HG03378 (cell line): ENCODE measurements at regions not wholly inside any gene's neighbourhood (a gene's known extent, or its start where the extent isn't known, plus 50 kb on each side); places are given as distances from the start of the nearest gene placed in this dataset.
"Not testable (repeated sequence)": the region's sequence is repeated elsewhere in the genome, so short reads cannot be mapped to it uniquely, and the experiment has no call there.

Experiments used
- ATAC-seq: cut with Tn5 transposase; IDR thresholded peaks from one replicate; pipeline ENCODE4 v1.9.1; 2021; ENCODE audit warnings: mild to moderate bottlenecking, moderate library complexity; ENCODE audit not compliant: unreplicated experiment

DNA sequence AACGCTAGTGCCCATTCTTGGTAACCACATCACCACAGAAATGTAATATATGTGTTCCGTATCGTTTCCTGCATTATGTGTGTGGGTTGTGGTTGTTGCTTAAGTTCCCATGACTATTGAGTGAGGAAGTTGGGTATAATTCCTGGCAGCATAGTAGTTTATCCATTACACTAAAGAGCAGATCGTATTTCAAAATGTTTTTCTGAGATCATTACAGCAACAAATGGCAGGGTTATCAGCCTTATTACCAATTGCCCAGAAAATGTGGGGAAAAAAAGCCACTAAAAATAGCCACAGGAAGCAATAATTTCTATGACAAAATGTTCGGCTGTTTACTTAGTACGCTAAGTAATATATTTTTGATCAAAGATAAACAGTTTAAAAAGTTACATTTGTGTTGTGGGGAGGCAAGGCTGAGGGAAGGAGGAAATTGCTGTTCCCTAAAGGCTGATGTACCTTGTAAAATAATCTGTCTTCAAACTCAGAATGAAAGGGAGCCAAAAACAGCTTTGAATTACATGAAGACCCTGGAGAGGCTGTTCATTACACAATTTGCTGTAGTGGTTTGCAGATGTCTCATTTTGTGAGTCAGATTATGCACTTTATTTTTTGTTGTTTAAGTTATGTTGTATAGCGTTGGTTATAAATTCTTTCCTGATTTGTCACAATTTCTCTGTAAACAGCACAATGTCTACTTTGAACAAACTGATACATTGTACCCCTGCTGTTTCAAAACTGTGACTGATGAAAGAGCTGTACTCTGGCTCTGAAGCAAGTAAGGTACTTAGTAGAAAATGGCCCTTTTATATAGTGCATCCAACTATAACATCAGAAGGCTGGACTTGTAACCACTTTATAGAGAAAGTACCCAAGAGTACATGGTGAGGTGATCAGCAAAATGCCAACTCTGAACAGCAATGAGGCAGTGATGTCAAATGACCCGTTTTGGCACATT is 1028.5 kb downstream of the NR2F1-AS1 start:
- no peak for ATAC-seq

DNA sequence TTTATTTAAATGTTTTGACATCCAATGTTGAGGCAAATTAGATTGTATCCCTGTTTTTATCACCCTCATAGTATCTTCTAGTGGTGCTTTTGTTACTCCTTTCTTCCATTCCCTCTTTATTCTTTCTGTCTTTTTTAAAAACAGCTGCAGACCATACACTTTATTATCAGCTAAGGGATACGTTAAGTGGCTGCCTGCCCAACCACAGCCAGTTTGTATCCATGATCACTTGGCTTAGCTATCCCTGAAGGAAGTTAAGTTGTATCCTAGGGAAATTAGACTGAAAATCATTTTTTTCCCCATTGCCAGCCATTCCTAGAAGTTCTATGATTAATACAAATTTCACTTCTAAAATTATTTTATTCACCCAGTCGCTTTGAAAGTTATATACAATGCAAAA is 1032.7 kb downstream of the NR2F1-AS1 start:
- ATAC-seq: no peak

DNA sequence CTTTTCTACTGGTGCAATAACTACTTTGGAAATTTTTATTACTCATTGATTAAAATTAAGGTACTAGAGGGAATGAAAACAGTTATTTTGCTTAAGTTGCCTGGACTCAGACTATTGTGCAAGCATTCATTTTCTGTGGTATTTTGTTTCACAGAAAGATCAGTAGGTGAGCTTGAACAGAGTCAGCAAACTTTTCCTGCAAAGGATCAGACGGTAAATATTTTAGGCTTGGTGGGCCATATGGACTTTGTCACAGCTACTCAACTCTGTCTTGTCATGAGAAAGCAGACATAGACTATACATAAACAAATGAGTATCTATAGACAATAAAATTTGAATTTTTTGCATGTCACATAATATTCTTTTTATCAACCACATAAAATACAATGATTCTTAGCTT is 1036.4 kb downstream of the NR2F1-AS1 start:
- ATAC-seq: no peak

DNA sequence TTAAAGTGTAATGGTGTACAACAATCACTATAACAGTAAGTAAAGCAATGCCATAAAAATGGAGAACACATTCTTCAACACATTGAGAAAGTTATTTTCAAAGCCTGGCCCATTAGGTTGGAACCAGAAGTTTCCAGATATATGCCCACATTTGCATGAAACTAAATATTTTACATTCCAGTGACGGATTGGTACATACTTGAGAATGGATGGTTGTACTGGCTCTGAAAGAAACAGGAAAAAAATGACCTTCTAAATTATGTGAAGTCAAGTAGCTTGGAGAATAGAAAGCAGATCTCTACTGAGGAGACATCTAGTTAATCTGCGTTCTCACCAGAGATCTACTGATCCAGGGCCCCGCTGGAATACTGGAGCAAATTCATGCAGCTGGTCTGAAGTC is 1037.0 kb downstream of the NR2F1-AS1 start:
- ATAC-seq: no peak

DNA sequence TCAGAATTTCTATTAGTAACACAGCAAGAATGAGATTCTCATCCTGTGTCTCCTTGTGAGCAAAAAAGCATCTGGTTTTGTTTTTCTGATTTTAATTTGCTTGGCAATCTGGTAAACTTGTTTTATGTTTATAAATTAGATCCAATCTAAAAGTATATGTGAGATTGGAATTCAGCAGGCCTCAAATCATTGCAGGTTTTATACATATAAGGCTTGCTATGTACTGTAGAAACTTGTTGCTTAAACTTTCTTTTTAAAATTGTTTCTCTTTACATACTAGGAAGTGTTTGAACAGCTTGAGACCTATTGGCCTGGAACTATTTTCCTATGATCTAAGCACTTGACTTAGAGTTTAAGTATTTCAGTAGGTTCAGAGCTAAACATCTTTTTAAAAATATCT is 1037.8 kb downstream of the NR2F1-AS1 start:
- ATAC-seq: no peak

DNA sequence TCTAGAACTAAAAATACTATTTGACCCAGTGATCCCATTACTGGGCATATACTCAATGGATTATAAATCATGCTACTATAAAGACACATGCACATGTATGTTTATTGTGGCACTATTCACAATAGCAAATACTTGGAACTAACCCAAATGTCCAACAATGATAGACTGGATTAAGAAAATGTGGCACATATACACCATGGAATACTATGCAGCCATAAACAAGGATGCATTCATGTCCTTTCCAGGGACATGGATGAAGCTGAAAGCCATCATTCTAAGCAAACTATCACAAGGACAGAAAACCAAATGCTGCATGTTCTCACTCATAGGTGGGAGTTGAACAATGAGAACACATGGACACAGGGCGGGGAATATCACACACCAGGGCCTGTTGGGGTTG is 1039.0 kb downstream of the NR2F1-AS1 start:
- ATAC-seq: not testable (repeated sequence)

DNA sequence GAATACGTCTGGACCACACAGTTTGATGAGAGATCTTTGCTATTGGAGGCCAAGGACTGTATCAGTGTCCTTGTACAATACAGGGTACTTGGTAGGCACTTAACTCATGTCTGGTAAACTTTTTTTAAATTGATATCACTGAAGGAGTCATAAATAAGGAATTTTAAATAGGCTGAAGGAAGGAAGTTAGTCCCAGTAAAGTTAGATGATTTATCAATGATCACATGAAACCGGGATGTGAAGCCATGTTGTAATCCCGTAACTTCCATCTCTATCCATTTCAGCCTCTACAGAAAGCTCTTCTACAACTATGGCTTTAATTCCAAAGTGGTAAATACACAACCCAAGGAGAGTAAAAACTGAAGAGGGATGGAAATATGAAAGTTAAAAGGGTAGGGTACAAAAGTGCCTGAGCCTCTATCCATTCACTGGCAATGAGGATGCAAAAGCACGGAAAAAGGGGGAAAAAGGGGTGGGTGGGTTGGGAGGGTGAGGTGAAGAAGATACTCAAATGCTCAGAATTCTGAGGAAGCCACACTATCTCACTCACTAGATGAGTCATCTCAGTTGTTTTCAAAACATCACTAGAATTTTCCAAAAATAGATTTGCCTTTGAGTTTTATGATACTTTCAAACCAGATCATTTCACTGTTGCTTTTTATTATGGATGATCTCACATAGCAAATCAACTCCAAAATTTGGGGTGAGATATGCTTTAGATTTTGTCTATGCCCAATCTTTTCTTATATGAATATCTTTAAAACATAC is 1053.5 kb downstream of the NR2F1-AS1 start:
- peak; percentile 91 for ATAC-seq

DNA sequence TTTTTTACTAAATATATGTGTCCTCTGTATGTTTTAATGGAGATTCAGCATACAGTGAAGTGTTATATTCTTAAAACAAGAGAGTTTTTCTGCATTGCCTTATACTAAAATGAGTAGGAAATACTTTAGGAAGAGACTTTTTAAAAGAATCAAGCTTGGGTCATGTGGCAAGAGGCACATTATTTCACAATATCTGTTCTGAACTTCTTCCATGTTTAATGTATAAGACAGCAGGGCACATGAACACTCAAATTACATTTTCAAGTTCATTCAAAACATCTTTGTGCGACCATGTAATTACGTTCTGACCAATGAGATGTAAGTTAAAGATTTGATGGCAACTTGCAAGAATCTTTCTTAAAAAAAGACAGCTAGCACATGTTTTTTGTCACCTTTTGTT is 1055.9 kb downstream of the NR2F1-AS1 start:
- no peak for ATAC-seq

DNA sequence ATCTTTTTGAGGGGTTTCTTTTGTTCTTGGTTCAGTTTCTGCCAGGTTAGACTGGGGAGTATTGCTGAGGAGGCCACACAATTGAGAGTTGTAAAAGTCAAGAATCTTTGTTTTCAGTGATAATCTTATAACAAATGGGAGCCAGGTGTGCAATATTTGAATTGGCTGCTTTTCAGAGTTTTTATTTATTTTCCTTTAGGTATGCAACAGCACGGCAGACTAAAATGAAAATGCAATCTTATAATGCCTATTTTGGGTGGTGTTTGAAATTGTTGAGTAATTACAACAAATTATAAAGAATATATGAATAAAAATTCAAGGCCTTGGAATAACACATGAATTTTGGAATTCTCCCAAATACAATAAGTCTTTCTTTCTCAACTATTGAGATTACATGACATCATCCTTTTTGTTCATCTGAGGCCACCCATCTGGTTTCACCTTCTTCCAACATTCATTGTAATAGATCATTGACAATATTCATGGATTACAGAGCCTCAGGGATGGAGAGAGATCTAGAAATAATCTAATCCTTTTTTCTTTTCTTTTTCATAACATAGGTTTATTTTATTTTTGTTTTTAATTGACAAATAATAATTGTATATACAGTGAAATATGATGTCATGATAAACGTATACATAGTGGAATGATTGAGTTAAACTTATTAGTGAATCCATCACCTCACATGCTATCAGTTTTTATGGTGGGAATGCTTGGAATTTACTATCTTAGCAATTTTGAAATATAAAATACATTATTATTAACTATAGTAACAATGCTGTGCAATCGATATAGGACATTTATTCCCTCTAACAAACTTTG is 1061.0 kb downstream of the NR2F1-AS1 start:
- no peak for ATAC-seq

DNA sequence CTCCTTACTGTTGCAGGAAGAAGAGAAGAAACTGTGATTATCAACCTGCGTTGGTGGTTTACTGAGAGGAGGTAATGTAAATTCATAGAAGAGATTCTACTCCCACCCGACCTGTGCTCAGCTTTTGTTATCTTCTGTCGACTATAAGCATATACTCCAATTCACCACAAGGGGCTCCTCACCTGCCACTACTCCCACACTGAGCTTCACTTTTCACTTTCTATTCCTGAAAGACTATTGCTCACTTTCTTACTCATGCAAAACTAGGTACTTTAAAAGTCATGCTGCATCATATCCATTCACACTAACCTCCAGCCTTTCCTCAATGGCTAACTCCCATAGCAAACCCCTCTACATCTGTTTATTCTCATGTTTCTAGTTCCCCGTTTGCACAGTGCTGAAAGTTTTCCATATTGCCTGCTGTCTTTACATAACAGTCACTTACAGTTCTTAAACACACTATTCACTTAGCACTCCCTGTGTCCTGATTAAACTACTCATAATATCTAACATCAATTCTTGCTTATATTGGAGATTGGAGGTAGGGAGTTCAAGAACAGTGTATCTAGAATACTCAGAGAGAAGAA is 1062.6 kb downstream of the NR2F1-AS1 start:
- ATAC-seq: peak; percentile 99

DNA sequence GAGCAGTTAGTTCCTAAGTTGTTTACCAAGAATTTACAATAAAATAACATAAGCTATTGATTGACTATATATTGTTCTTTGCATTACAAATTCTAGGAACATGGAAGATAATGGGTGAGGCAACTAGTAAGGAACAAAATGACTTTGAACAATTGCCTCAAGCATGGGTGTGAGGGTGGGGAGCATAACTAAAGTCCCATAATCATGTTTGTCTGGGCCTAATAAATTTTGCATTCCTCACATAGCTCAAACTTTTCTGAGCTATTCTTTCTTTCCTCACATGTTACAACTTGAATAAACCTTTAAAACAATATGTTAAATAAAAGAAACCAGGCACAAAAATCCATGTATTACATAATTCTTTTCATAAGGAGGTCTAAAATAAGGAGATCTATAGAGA is 1066.1 kb downstream of the NR2F1-AS1 start:
- no peak for ATAC-seq

DNA sequence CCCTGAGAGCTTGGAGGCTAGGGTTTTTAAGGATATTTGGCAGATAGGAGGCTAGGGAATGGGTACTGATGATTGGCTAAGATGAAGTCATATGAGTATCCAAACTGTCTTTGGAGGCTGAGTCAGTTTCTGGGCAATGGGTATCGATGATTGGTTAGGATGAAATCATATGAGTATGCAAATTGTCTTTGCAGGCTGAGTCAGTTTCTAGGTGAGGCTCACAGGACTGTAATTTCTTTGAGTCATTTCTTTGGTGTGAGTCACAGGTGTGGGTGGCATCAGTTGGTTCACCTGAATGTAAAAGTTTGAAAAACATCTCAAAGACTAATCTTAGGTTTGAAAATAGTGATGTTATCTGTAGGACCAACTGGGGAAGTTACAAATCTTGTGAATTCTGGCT is 1068.0 kb downstream of the NR2F1-AS1 start:
- no peak for ATAC-seq

DNA sequence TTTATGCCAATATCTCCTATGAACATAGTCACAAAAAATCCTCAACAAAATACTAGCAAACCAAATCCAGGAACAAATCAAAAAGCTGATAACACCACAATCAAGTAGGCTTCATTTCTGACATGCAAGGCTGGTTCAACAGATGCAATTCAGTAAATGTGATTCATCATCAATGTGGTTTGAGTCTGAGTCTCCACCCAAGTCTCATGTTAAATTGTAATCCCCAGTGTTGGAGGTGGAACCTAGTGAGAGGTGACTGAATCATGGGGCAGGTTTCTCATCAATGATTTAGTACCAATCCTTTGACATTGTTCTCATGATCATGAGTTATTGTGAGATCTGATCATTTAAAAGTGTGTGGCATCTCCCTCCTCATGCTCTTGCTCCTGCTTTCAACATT is 1072.7 kb downstream of the NR2F1-AS1 start:
- no peak for ATAC-seq

DNA sequence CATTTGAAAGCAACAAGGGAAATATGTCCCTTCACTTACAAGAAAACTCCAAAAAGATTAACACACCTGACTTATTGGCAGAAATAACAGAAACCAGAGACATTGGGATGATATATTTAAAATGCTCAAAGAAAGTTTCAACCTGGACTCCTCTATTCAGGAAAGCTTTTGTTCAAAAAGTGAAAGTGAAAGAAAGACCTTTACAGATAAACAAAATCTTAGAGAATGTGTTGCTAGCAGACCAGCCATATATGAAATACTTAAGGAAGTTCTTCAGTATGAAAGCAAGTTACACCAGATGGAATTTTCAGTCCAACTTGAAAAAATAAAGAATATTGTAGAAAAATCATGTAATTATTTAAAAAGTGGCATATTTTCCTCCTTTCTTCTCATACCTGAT is 1075.1 kb downstream of the NR2F1-AS1 start:
- ATAC-seq: peak; percentile 79

DNA sequence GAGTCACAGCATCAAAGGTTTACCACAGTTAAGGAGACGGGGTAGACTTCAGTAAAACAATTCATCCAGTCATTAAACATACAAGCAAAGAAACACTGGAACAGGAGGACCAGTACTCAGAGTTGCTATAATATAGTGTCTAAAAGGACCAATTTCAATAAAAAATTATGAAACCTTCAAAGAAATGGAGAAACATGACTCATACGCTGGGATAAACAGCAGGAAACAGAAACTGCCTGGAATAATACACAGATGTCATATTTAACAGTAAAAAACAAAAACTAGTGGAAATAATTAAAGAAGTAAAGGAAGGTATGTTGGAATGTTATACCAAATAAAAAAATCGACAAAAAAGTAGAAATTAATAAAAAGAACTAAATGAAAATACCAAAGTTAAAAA is 1075.9 kb downstream of the NR2F1-AS1 start:
- no peak for ATAC-seq

DNA sequence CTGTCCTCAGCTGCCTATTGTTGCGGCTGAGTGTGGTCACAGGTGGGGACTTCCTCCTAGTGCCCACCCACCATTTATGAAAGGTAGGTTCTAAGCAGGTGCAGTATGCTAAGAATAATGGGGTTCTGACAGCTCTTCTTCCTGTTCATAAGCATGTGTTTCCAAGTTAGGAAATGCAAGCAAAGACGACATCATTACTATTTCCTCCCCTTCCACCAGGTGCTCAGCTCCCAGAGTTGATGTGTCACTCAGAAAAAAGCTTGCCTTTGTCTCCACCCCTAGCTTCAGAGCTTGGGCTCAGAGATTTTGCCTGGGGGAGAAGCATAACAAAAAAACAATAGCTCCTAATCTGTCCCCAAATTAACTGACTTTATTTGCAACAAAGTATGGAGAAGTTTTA is 1076.7 kb downstream of the NR2F1-AS1 start:
- no peak for ATAC-seq

DNA sequence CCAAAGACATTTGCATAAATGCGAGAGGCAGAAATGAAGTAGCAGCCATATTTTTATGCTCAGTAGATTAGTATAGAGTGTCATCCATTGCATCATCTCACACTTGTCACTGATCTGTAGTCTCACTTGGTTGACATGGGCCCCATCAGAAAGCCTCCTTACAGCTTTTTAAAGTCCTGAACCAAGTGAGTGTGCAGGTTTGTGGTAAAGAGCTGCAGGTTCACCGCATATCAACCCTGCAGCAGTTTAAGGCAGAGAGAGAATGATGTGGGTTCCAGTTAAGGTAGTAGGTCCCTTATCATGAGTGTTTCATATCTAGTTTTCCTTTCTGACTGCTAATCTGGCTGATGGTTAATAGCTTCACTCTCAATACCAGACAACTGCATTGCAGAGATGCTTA is 1080.3 kb downstream of the NR2F1-AS1 start:
- no peak for ATAC-seq

DNA sequence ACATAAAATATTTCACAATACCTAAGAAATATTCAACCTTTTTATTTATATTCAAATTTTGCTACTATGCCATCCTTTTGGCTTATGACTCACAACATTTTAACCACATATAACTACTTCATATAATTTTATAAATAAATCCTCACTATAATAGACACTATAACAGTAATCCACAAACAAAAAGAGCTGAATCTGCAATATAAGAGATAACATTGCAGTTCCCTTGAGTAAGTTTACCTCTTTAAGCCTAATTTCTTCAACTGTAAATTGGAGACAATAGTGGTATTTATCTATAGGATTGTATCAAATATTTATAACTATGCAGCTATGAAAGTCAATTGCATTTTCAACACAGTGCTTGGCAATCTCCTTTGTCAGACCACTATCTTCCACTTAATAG is 1084.5 kb downstream of the NR2F1-AS1 start:
- no peak for ATAC-seq

DNA sequence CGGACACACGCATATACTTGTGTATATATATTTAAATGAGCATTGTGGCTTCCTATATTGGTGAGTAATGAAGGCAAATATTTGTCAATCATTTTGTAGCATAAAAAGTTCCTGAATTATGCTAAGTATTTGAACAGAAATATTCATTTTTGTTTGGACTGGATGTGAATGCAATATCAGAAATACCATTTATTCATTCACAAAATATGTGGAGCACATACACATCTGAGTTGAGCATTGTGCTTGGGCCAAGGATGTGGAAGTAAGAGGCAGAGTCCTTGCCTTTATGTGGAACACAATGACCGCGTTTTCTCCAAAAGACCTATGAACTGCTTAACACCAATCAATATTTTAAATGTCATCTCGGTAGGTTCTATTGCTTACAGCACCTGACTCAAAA is 1086.5 kb downstream of the NR2F1-AS1 start:
- no peak for ATAC-seq

DNA sequence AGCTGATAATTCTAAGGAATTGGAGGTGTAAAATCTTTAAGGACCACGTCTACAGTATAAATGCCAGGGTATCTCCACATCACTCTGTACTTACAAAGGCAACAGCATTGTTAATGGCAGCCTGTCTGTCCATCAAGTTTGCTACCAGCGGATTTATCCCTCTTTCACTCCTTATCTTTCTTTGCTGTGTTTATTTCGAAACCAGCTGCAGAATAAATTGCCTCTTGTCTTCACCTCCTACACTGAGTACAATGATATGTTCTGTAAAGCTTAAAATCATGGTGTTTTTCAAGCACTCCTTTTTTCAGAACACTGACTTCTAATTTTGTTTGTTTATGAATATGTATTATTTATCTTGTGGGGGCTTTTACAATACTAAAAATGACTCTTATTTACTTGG is 1088.1 kb downstream of the NR2F1-AS1 start:
- ATAC-seq: no peak

DNA sequence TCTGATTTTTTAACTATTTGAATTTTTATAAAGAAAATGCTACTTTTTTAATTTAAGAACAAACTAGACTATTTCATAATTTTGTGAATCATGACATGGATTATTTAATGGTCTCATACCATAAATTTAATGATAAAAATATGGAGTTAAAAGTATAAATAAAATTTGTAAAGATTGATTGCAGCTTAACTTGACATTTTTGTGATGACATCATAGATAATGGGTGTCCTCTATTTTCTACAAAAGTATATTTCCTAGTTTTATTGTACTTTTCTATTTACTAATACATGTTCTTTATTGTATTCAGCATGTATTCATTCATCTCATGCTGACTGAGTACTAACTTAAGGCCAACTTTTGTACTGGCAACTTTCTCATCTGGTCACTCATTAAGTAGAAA is 1096.5 kb downstream of the NR2F1-AS1 start:
- no peak for ATAC-seq
